ENCODE measurements at regions not wholly inside any gene's neighbourhood (a gene's known extent, or its start where the extent isn't known, plus 50 kb on each side); places are given as distances from the start of the nearest gene placed in this dataset.

DNA sequence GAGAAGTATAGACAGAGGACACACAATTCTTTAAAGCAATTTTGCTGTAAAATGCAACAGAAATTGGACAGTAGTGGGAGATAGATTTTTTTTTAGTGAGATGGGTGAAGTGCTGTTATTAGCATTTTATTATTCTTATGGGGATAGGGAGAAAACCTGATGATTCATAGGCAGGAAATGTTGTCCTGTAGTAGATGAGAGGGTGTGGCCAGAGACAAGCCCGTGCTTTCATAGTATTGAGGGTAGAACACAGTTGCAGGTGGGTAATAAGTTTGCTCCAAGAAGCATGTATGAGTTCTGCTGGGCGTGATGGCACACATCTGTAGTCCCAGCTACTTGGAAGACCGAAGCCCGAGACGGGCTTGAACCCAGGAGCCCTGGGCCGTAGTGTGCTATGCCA is 128.3 kb upstream of the ARHGAP28 start:
- TF ChIP-seq, protein P1, sequence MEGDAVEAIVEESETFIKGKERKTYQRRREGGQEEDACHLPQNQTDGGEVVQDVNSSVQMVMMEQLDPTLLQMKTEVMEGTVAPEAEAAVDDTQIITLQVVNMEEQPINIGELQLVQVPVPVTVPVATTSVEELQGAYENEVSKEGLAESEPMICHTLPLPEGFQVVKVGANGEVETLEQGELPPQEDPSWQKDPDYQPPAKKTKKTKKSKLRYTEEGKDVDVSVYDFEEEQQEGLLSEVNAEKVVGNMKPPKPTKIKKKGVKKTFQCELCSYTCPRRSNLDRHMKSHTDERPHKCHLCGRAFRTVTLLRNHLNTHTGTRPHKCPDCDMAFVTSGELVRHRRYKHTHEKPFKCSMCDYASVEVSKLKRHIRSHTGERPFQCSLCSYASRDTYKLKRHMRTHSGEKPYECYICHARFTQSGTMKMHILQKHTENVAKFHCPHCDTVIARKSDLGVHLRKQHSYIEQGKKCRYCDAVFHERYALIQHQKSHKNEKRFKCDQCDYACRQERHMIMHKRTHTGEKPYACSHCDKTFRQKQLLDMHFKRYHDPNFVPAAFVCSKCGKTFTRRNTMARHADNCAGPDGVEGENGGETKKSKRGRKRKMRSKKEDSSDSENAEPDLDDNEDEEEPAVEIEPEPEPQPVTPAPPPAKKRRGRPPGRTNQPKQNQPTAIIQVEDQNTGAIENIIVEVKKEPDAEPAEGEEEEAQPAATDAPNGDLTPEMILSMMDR (IDR thresholded peaks at IDR 0.05; ENCODE audit: poor library complexity) = no peak
- TF ChIP-seq EZH2 (IDR thresholded peaks at IDR 0.05; ENCODE audit: borderline replicate concordance) (no peak), EZH2phosphoT487 (IDR thresholded peaks at IDR 0.05; ENCODE audit: low read depth, severe bottlenecking, unreplicated experiment) (no peak)
